ENCODE measurements at regions not wholly inside any gene's neighbourhood (a gene's known extent, or its start where the extent isn't known, plus 50 kb on each side); places are given as distances from the start of the nearest gene placed in this dataset.

DNA sequence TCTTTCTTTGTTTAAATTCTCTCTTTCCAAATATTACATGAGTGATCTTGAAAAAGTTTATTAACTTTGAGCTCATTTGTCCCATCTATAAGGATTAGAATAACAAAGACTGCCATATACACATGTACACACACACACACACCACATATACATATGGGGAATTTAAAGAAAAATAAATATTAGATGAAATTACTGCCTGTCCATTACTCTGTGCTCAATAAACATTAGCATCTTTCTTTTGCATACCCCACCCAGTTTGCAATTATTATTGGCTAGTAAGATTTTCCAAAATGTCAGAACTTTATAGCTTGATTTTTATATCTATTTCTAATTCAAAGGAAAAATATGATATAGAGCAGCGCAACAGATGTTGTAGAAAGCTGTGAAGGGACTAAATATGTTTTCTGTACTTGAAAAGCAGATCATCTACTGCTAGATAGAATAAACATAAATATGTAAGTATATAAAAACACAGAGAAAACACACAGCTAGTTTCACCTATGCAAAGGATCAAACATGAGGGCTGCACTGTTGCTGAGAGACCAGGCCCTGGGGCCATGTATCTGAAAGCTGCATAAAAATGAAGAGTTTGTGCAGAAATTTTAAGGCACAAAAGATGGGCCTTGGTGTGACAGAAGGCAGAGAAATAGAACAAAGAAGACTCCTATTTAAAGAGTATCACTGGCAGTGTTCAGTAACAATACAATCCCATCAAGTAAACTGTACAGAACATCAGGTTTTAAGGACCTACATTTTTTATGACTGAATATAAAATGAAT is 114.2 kb upstream of the NECTIN3 start:
- TF ChIP-seq, protein P1, sequence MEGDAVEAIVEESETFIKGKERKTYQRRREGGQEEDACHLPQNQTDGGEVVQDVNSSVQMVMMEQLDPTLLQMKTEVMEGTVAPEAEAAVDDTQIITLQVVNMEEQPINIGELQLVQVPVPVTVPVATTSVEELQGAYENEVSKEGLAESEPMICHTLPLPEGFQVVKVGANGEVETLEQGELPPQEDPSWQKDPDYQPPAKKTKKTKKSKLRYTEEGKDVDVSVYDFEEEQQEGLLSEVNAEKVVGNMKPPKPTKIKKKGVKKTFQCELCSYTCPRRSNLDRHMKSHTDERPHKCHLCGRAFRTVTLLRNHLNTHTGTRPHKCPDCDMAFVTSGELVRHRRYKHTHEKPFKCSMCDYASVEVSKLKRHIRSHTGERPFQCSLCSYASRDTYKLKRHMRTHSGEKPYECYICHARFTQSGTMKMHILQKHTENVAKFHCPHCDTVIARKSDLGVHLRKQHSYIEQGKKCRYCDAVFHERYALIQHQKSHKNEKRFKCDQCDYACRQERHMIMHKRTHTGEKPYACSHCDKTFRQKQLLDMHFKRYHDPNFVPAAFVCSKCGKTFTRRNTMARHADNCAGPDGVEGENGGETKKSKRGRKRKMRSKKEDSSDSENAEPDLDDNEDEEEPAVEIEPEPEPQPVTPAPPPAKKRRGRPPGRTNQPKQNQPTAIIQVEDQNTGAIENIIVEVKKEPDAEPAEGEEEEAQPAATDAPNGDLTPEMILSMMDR (conservative IDR thresholded peaks at IDR 0.05; ENCODE audit: low read depth, low read length), result no peak
- no peak for DNase-seq (ENCODE audit: low read depth)

DNA sequence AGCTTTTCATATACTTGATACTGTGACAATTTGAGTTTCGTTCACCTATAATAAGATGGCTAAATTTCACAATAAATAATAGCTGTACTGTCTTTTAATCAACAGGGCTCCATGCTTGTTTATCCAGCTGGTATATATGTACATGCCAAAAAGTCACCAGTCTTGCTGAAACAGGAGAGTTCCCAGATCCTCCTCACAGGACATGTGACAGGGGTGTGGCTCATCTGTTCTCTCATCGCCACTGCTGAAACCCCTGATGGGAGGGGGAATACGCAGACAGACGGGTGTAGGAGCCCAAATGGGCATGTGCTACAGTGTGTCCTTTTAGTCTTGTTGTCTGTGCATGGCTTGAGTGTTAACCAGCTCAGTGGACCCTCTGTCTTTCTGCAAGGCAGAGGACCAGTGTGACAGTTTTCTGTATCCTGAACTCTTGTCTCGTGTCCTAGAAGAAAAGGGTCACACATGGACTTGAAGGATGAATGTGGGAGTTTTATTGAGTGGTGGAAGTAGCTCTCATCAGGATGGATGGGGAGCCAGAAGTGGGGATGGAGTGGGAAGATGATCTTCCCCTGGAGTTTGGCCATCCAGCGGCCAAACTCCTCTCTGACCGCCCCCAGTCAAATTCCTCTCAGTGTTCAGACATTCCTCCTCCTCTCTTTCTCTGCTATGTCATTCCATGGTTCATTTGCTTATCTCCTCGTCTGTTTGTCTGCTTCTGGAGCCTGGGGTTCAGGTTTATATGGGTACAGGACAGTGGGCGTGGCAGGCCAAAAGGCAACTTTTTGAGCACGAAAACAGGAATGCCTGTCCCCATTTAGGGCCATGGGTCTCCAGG is 113.1 kb upstream of the NECTIN3 start:
- no peak overlapping the region for H3K4me3 ChIP-seq (ENCODE audit: low read length)
- no peak for DNase-seq (ENCODE audit: low read depth)
- TF ChIP-seq, protein P1 (conservative IDR thresholded peaks at IDR 0.05; ENCODE audit: low read depth, low read length), result no peak

More for the DNA sequence above, 114.2 kb upstream of the NECTIN3 start:
- no peak overlapping the region for H3K4me3 ChIP-seq (ENCODE audit: low read length)

DNA sequence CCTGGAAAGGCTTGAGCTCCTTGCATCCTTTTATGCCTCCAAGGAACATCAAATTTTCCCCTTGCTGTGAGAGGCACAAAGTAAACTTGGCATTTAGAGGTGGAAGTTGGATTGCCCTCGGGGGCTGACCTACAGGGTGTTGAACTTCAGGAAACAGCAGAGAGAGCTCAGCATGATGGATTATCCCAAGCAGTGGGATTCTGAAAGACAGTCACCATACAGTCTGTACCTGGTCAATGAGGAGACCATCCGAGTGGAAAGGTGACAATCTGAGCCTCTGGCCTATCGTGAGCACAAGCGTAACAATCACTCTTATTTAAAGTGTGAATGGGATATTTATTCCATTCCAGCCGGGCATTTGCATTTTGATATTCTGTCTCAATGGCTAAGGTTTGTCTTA is 105.6 kb upstream of the NECTIN3 start:
- DNase-seq (ENCODE audit: low read depth), result no peak

DNA sequence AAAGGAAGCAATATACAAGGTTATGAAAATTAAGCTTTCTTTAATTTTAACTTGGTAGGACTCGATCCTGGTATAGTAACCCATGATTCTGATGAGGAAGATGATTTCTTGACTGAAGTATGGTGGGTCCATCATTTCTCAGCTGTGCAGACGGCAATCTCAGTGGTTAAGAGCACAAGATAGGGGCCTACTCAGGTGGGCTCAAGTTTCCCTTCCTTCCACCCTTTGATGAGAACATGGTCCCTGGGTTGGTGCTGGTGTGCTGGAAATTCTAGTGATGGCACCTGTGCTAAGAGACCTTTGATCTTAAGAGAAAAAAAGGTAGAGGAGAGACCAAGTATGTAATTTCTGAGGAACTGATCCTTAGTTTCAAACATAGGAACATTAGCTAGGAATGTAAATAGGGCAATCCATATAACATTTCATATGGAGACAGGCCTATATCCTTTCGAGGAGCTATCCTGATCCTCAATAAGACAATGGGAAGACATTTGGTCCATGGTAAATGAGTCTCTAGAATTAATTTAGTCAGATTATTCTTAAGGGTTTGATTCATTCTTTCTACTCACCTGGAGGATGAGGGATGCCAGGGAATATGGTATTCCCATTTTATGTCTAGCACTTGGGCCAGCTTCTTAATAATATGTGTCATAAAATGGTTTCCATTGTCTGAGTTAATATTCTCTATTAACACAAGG is 104.5 kb upstream of the NECTIN3 start:
- TF ChIP-seq, protein P1 (conservative IDR thresholded peaks at IDR 0.05; ENCODE audit: low read depth, low read length), result peak; percentile 1
- DNase-seq (ENCODE audit: low read depth), result no peak
- no peak overlapping the region for H3K4me3 ChIP-seq (ENCODE audit: low read length)

More for the DNA sequence above, 105.6 kb upstream of the NECTIN3 start:
- TF ChIP-seq, protein P1 (conservative IDR thresholded peaks at IDR 0.05; ENCODE audit: low read depth, low read length), result no peak
- H3K4me3 ChIP-seq (ENCODE audit: low read length), result no peak overlapping the region

DNA sequence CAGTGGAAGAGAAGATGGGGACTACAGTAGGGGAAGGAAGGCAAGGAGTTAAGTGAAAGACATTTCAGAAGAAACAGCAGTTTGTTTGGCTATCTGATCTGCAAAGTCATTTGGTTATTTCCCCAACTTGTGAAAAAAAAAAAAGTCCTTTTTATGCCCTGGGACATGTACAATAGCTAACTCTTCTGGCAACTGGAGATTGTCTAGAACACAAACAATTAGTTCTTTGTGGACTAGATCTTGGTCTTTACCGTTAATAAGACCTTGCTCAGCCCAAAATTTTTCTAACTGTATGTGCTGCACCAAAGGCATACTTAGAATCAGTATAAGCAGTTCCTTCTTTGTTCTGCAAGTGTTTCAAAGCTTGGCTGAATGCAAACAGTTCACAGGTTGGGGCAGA is 103.5 kb upstream of the NECTIN3 start:
- TF ChIP-seq, protein P1 (conservative IDR thresholded peaks at IDR 0.05; ENCODE audit: low read depth, low read length), result no peak
- no peak overlapping the region for H3K4me3 ChIP-seq (ENCODE audit: low read length)
- DNase-seq (ENCODE audit: low read depth), result no peak

DNA sequence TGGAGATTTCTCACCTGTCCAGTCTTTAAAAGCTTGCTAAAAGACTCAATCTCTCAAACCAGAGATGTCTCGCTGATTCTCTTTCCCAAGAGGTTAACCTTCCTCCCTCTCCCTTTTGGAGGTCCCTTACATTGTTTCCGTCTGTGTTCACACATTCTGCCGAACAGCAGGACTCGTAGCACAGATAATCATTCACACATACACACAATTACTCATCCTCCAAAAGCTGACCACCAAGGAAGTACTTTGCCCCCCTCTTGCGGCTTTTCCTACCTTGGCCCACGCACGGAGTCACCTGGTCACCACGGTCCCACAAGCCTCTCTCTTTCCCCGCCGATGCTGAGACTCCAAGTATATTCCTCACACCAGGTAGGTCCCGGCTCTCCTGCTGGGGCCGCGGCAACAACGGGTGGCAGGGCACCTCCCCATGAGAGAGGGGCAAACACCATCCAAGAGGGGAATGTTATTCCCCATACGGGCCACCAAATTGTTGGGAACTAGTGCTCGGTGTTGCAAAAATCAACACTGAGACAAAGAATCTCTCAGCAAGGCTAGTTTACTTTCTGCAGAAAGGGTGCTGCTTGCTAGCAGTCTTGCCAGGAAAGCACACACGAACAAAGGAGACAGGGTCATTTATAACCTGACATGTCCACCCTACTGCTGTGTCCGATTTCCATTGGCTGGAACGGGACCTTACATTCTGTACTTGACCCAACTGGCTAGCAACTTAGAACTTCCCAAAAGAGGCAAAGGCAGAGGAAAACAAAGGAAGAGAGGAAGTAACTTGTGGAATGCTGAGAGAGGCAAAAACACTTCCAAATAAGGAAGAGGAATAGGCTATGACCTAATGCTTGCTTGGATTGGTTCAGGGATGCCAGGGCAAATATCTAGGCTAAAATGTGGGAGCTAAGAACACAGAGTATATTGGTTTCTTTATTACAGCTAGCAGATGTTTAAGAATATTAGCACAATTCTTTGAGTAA is 102.1 kb upstream of the NECTIN3 start:
- no peak for DNase-seq (ENCODE audit: low read depth)
- H3K4me3 ChIP-seq (ENCODE audit: low read length), result no peak overlapping the region
- TF ChIP-seq, protein P1 (conservative IDR thresholded peaks at IDR 0.05; ENCODE audit: low read depth, low read length), result no peak
